ENCODE measurements at regions not wholly inside any gene's neighbourhood (a gene's known extent, or its start where the extent isn't known, plus 50 kb on each side); places are given as distances from the start of the nearest gene placed in this dataset.

- intact Hi-C loops (cut with micrococcal nuclease): no loop called here
These were observed 936.9 kb downstream of the SORCS3 start for GRCh38 chr10:105577865-105578607.

More at GRCh38 chr10:105577865-105578607, 936.9 kb downstream of the SORCS3 start:
- H3K4me1 ChIP-seq (ENCODE audit: control insufficient read depth, extremely low read depth, insufficient read depth, low read length): no peaks in the 10 kb centered on the region
- TF ChIP-seq GATA2 (IDR thresholded peaks at IDR 0.05; ENCODE audit: insufficient read depth, insufficient read length, low read depth, low read length) (no peak), CTCF (IDR thresholded peaks at IDR 0.05; ENCODE audit: extremely low read depth in 1 of 2, insufficient read depth in 1 of 2, low read depth in 1 of 2, low read length in 2 of 2) (no peak), MYC (IDR thresholded peaks at IDR 0.05; ENCODE audit: low read depth, low read length) (no peak), MAX (IDR thresholded peaks at IDR 0.05; ENCODE audit: insufficient read depth, insufficient read length) (no peak), EZH2 (IDR thresholded peaks at IDR 0.05; ENCODE audit: borderline replicate concordance, low read depth, low read length, severe bottlenecking) (no peak), POLR2AphosphoS5 (IDR thresholded peaks at IDR 0.05; ENCODE audit: insufficient read depth, low read depth, low read length) (no peak)
- H3K9ac ChIP-seq (replicated peaks; ENCODE audit: extremely low read depth, insufficient read depth, low read length): no peak overlapping the region
- H3K9me1 ChIP-seq (replicated peaks; ENCODE audit: control insufficient read depth, extremely low read depth, insufficient read depth, low read length): no peaks in the 10 kb centered on the region
- H3K4me2 ChIP-seq (ENCODE audit: insufficient read depth, low read length): no peak overlapping the region
- no peaks in the 10 kb centered on the region for H3K36me3 ChIP-seq (ENCODE audit: control insufficient read depth in 2 of 2, extremely low read depth in 1 of 2, insufficient read depth in 2 of 2, low read length in 2 of 2)
- H3K79me2 ChIP-seq (ENCODE audit: control insufficient read depth, insufficient read depth, low read length): no peaks in the 10 kb centered on the region
- no peak overlapping the region for H3K4me3 ChIP-seq (replicated peaks in 1 of 3; ENCODE audit: insufficient read depth in 1 of 3, low read depth in 1 of 3, low read length in 3 of 3)
- H3K9me3 ChIP-seq (replicated peaks; ENCODE audit: control insufficient read depth, insufficient read depth, low read length): peaks cover 8% of the 10 kb centered on the region
- DNase-seq (ENCODE audit: low read depth, low spot score) (no peak), FAIRE-seq (no peak)
- no TSS peak for BruUV-seq (replicated peaks)
- CTCF ChIA-PET: no interaction called here
- POLR2A ChIA-PET: no interaction called here
- no peaks in the 10 kb centered on the region for H4K20me1 ChIP-seq (replicated peaks; ENCODE audit: control insufficient read depth, extremely low read depth, insufficient read depth, low read length)
- no peak overlapping the region for H3K27ac ChIP-seq (ENCODE audit: insufficient read depth, low read depth, low read length)
- H2AFZ ChIP-seq (ENCODE audit: low read depth, low read length): no peak overlapping the region
- no peaks in the 10 kb centered on the region for H3K27me3 ChIP-seq (ENCODE audit: control insufficient read depth in 2 of 2, insufficient read depth in 2 of 2, low read length in 2 of 2)
- dilution Hi-C loops (cut with MboI; ENCODE audit: extremely low pct_ligation_motif_present, low sequenced_read_pairs): no loop called here

All from endothelial cell of umbilical vein (primary cell).